Suprapubic skin (tissue), 4 donors: ENCODE measurements at regions not wholly inside any gene's neighbourhood (a gene's known extent, or its start where the extent isn't known, plus 50 kb on each side); places are given as distances from the start of the nearest gene placed in this dataset.

Experiments used
- CTCF ChIP-seq, 2 donors: fragments of 200-600 bp in 1 of 2; fragments of 450-650 bp in 1 of 2; sonication (generic) in 1 of 2; IDR thresholded peaks; one replicate each; pipeline ENCODE4 v1.5.1; 2016 to 2019; ENCODE audit warnings: antibody characterized with exemption in 2 of 2, mild to moderate bottlenecking in 1 of 2, moderate library complexity in 1 of 2
- POLR2A ChIP-seq, 2 donors: fragments of 450-650 bp; IDR thresholded peaks; one replicate each; pipeline ENCODE4 v1.6.1; 2017; ENCODE audit warnings: antibody characterized with exemption in 2 of 2, mild to moderate bottlenecking in 2 of 2, moderate library complexity in 2 of 2
- POLR2AphosphoS5 ChIP-seq, 3 donors: sonication (generic); formaldehyde crosslinking; IDR thresholded peaks; one replicate each; pipeline ENCODE4 v1.6.1; 2017; ENCODE audit warnings: antibody characterized with exemption in 3 of 3

GRCh38 chr18:42534313-42534712, 579.3 kb downstream of the PIK3C3 start:
- TF ChIP-seq CTCF (IDR thresholded peaks at IDR 0.05): no peak
- TF ChIP-seq POLR2AphosphoS5 (IDR thresholded peaks at IDR 0.05): no peak
- no peak for TF ChIP-seq POLR2A (IDR thresholded peaks at IDR 0.05)
